Astrocyte of the cerebellum (primary cell): ENCODE measurements at regions not wholly inside any gene's neighbourhood (a gene's known extent, or its start where the extent isn't known, plus 50 kb on each side); places are given as distances from the start of the nearest gene placed in this dataset.

Source experiments
- DNase-seq: peaks from one replicate; pipeline ENCODE4 v3.0.0-alpha.2; 2011; ENCODE audit warnings: low read depth
- H3K4me3 ChIP-seq: 2 replicates; pipeline ENCODE4 v1.5.1; 2011; ENCODE audit warnings: mild to moderate bottlenecking, low read depth, low read length, moderate library complexity
- in situ Hi-C: cut with HindIII; loops from 2 replicates; pipeline ENCODE4 v1.10.0; 2017; ENCODE audit warnings: low sequenced_read_pairs
- TF ChIP-seq, protein P1 (sequence below): IDR thresholded peaks from 2 replicates; pipeline ENCODE4 v1.5.1; 2012; ENCODE audit warnings: low read length, low read depth, moderate library complexity, mild to moderate bottlenecking; ENCODE audit errors: missing control alignments

DNA sequence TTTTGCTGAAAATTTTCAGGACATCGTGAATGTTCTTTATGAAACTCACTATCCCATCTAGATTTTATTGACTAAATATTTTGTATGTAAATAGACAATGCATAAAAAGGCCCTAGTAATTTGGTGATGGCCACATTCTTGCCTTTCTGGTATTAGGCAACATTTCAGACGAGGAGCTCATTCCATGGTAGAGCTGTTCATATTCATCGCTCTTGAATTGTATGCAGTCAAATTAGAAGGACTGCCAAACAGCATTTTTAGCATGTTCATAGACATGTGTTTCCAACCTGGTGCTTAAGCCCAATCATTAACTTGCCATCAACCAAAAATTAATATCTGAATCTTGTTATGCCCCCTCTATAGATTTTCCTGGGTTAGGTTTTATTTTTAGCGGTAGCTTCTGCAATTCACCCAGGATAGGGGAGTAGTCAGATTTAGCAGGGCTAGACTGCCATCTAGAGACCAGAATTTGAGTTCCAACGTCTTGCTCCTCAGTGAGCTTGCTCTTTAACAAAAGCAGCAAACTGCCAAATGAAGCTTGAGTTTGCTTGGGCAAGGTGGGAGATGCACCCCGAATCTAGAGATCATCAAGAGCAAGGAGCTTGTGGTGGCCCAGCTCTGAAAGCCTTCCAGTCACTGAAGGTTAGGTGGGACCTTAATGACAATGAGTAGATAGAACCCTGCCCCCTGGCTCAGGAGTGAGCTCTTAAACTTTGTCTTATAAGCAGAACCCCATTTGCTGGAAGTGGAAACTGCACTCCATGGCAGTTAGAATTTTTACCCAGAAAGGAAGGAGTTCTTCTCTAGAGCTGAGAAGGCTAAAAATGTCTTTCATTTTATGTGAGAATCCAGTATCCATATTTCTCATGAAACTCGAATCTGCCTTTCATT, 456.2 kb downstream of the RASEF start:
- no peak overlapping the region for H3K4me3 ChIP-seq
- DNase-seq, result peak; percentile 77
- TF ChIP-seq, protein P1, sequence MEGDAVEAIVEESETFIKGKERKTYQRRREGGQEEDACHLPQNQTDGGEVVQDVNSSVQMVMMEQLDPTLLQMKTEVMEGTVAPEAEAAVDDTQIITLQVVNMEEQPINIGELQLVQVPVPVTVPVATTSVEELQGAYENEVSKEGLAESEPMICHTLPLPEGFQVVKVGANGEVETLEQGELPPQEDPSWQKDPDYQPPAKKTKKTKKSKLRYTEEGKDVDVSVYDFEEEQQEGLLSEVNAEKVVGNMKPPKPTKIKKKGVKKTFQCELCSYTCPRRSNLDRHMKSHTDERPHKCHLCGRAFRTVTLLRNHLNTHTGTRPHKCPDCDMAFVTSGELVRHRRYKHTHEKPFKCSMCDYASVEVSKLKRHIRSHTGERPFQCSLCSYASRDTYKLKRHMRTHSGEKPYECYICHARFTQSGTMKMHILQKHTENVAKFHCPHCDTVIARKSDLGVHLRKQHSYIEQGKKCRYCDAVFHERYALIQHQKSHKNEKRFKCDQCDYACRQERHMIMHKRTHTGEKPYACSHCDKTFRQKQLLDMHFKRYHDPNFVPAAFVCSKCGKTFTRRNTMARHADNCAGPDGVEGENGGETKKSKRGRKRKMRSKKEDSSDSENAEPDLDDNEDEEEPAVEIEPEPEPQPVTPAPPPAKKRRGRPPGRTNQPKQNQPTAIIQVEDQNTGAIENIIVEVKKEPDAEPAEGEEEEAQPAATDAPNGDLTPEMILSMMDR, result peak; percentile 67
- in situ Hi-C loops, result loop anchor here (25.0 kb wide), 2 partner anchors 769 to 919 kb away; partner anchors contain the start of gene TLE1

DNA sequence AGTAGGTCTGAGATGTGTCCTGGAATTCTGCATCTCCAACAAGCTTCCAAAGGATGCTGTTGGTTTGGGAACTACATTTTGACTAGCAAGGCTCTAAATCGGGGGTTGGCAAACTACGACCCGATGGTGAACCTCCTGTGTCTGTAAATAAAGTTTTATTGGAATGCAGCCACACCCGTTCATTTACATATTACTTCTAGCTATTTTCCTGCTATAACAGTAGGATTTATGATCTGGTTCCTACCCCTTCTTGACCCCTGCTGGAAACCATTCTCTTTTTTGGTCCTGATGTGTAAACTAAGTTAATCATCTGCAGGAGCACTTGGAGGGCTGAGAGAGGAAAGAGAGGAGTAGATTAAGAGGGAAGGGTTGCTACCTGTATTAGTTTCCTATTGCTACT, 454.5 kb downstream of the RASEF start:
- TF ChIP-seq, protein P1, result no peak
- in situ Hi-C loops, result loop anchor here (25.0 kb wide), 2 partner anchors 771 to 921 kb away; partner anchors contain the start of gene TLE1
- no peak overlapping the region for H3K4me3 ChIP-seq
- DNase-seq, result no peak

DNA sequence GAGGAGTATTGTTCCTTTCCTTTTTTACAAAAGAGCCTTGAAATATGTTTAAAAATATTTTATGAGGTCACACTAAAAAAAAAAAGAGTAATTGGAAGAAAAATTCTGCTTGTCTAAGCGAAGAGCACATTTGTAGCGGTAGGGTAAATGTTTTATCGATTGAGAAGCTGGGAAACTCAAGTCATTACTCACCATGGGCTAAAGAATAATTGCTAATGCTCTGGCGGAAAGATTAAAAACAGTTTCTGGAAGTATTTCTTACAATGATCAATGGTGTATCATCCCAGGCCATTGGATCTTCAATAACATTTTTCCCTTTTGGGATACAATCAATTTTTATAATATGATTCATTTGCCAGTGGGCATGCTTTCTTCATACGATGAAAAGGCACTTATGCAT, 450.0 kb downstream of the RASEF start:
- no peak for DNase-seq
- TF ChIP-seq, protein P1, result no peak
- H3K4me3 ChIP-seq, result no peak overlapping the region
- in situ Hi-C loops, result loop anchor here (25.0 kb wide), 2 partner anchors 776 to 926 kb away; partner anchors contain the start of gene TLE1

DNA sequence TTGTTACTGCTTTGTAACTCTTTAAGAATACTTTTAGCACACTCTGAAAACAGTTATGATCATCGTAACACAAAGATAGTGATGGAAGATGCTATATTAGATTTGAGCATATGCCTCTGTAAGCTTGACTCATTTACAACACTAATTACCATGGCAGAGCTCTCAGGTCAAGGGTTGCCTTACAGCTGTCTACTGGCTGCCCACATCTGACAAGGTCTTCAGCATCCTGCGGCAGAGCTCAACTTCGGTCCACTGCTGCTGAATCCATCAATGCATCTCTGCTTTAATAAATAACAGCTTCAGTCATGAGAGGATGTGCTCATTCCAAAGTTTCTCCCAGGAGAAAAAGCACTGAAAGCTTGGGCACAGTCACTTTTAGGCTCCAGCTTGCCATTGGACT, 449.4 kb downstream of the RASEF start:
- no peak for DNase-seq
- TF ChIP-seq, protein P1, result no peak
- in situ Hi-C loops, result loop anchor here (25.0 kb wide), 2 partner anchors 776 to 926 kb away; partner anchors contain the start of gene TLE1
- H3K4me3 ChIP-seq, result no peak overlapping the region

DNA sequence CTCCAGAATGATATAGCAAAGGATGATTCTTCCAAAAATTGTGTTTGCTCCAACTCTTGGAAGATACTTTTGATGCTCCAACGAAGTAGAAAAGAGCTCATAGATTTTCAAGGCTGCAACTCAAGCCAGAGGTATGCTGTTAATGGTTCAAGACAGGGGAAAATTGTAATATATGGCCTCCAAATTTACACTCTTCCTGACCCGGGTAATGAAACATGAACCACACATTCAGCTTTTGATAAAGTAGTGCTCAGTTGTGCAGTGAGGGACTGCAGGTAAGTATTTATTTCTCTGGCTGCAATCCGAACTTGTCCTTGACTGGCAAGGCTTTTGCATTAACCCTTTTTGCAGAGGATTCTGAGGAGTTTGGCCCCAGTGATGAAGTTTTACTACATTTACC, 446.4 kb downstream of the RASEF start:
- in situ Hi-C loops, result loop anchor here (25.0 kb wide), 2 partner anchors 779 to 929 kb away; partner anchors contain the start of gene TLE1
- DNase-seq, result no peak
- TF ChIP-seq, protein P1, result no peak
- H3K4me3 ChIP-seq, result no peak overlapping the region

DNA sequence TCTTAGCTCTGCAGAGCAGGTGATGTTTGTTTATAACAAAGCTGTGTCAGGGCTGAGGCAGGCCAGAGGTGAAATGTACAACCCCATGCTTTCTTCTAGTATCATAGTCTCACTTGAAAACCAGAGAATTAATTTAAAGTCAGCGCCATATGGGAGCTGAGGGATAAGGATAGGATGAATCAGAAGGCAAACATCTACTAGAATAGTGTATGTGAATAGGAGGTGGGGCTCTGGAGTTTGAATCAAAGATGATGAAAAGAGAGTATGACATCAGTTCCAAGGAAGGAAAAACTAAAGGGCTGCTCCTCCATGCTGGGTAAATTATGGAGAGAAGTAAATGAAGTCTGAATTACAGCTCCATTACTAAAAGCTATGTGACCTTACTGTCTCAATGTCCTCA, 441.5 kb downstream of the RASEF start:
- TF ChIP-seq, protein P1, result no peak
- in situ Hi-C loops, result loop anchor here (25.0 kb wide), 2 partner anchors 784 to 934 kb away; partner anchors contain the start of gene TLE1
- no peak overlapping the region for H3K4me3 ChIP-seq
- DNase-seq, result no peak
